ENCODE measurements at regions not wholly inside any gene's neighbourhood (a gene's known extent, or its start where the extent isn't known, plus 50 kb on each side); places are given as distances from the start of the nearest gene placed in this dataset.

GRCh38 chr6:139479433-139480222, 105.2 kb upstream of the CITED2 start:
- TF ChIP-seq CTCF (conservative IDR thresholded peaks at IDR 0.05 in 1 of 2, IDR thresholded peaks at IDR 0.05 in 1 of 2; ENCODE audit: extremely low read depth in 1 of 2, insufficient read depth in 1 of 2, low read depth in 1 of 2, low read length in 2 of 2) (no peak), EZH2 (IDR thresholded peaks at IDR 0.05; ENCODE audit: borderline replicate concordance, low read length) (no peak)

Measured in mammary epithelial cell (primary cell).